NT2/D1 (cell line): ENCODE measurements at regions not wholly inside any gene's neighbourhood (a gene's known extent, or its start where the extent isn't known, plus 50 kb on each side); places are given as distances from the start of the nearest gene placed in this dataset.

Source experiments
- YY1 ChIP-seq: IDR thresholded peaks from 2 replicates; pipeline ENCODE4 v1.6.1; 2011; ENCODE audit not compliant: insufficient read length, insufficient read depth
- ZNF274 ChIP-seq: IDR thresholded peaks from 2 replicates; pipeline ENCODE4 v1.6.1; 2011; ENCODE audit warnings: mild to moderate bottlenecking, low read depth, low read length

DNA sequence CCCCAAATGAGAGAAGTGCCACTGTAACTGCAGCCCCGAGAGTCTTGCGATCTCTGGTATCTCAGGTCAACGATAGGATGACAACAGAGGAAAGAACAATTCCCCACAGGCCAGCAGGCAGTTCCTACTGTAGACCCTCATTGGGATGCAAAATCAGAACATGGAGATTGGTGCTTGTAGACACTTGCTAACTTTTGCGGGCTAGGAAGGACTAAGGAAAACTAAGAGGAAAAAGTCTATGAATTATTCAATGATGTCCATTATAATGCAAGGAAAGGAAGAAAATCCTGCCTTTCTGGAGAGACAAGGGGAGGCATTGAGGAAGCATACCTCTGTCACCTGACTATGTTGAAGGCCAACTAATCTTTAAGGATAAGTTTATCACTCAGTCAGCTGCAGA is 51.9 kb upstream of the CWC22 start:
- TF ChIP-seq YY1 (no peak), ZNF274 (no peak)
